ENCODE measurements at regions not wholly inside any gene's neighbourhood (a gene's known extent, or its start where the extent isn't known, plus 50 kb on each side); places are given as distances from the start of the nearest gene placed in this dataset.

GRCh38 chr4:149102765-149103164 is 660.6 kb upstream of the NR3C2 start:
- H3K4me1 Mint-ChIP-seq = no peaks in the 10 kb centered on the region
- H3K4me3 Mint-ChIP-seq = no peak overlapping the region
- H3K9me3 Mint-ChIP-seq = peaks cover 16% of the 10 kb centered on the region
- no peak overlapping the region for H3K27ac Mint-ChIP-seq
- no peaks in the 10 kb centered on the region for H3K36me3 Mint-ChIP-seq (ENCODE audit: low read depth)
- TF ChIP-seq, protein P1, sequence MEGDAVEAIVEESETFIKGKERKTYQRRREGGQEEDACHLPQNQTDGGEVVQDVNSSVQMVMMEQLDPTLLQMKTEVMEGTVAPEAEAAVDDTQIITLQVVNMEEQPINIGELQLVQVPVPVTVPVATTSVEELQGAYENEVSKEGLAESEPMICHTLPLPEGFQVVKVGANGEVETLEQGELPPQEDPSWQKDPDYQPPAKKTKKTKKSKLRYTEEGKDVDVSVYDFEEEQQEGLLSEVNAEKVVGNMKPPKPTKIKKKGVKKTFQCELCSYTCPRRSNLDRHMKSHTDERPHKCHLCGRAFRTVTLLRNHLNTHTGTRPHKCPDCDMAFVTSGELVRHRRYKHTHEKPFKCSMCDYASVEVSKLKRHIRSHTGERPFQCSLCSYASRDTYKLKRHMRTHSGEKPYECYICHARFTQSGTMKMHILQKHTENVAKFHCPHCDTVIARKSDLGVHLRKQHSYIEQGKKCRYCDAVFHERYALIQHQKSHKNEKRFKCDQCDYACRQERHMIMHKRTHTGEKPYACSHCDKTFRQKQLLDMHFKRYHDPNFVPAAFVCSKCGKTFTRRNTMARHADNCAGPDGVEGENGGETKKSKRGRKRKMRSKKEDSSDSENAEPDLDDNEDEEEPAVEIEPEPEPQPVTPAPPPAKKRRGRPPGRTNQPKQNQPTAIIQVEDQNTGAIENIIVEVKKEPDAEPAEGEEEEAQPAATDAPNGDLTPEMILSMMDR (IDR thresholded peaks at IDR 0.05) = no peak
- H3K27me3 Mint-ChIP-seq (ENCODE audit: low read depth, poor library complexity) = no peaks in the 10 kb centered on the region
- DNase-seq = no peak

DNA sequence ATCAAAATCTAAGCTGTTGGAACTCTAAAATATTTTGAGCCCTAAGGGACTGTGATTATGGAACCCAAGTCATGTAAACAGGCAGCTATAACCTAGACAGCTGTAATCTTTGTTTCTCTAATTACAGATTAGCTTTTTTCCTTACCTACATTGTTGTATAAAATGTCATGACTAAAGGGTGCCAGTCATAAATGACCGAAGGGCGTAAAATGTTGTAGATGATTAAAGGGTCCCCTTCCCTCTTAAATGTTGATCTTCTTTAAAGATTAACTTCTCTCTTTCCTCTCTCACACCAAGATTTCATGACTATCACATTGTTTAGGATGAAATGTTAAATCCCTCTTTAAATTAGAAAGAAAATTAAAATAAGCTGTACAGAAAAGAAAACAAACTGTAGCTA is 659.4 kb upstream of the NR3C2 start:
- H3K27me3 Mint-ChIP-seq (ENCODE audit: low read depth, poor library complexity) = no peaks in the 10 kb centered on the region
- H3K4me1 Mint-ChIP-seq = no peaks in the 10 kb centered on the region
- H3K36me3 Mint-ChIP-seq (ENCODE audit: low read depth) = no peaks in the 10 kb centered on the region
- H3K27ac Mint-ChIP-seq = no peak overlapping the region
- peaks cover 25% of the 10 kb centered on the region for H3K9me3 Mint-ChIP-seq
- TF ChIP-seq, protein P1 (IDR thresholded peaks at IDR 0.05) = no peak
- no peak overlapping the region for H3K4me3 Mint-ChIP-seq
- no peak for DNase-seq

- Mint-ChIP-seq H3K9me3 (peaks cover 68% of the 10 kb centered on the region), H3K4me3 (no peak overlapping the region), H3K4me1 (no peaks in the 10 kb centered on the region), H3K36me3 (ENCODE audit: low read depth) (peaks cover 9% of the 10 kb centered on the region), H3K27ac (no peak overlapping the region), H3K27me3 (ENCODE audit: low read depth, poor library complexity) (peaks cover 4% of the 10 kb centered on the region)
- no peak for DNase-seq
- TF ChIP-seq, protein P1 (IDR thresholded peaks at IDR 0.05) = no peak
Observed at GRCh38 chr4:149095811-149096210, 653.6 kb upstream of the NR3C2 start.

DNA sequence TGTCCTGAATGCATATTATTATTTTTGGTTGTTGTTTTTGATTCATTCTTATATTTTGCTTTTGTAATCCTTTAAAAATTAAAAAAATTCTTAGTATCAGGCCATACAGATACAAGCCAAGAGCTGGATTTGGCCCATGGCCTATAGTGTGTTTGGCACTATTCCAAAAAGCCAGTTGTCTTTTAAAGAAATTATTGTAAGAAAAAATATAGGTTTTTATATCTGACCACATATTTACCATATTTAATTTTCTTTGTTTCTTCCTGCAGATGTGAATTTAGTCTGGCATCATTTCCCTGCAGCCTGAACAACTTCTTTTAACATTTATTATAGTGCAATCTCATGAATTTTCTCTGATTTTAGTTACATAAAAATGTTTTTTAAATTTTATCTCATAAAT is 652.8 kb upstream of the NR3C2 start:
- Mint-ChIP-seq H3K4me1 (no peaks in the 10 kb centered on the region), H3K36me3 (ENCODE audit: low read depth) (peaks cover 9% of the 10 kb centered on the region), H3K27ac (no peak overlapping the region), H3K4me3 (no peak overlapping the region), H3K27me3 (ENCODE audit: low read depth, poor library complexity) (peaks cover 4% of the 10 kb centered on the region), H3K9me3 (peaks cover 69% of the 10 kb centered on the region)
- no peak for DNase-seq
- TF ChIP-seq, protein P1 (IDR thresholded peaks at IDR 0.05) = no peak

- Mint-ChIP-seq H3K9me3 (peaks cover under 1% of the 10 kb centered on the region), H3K4me3 (no peak overlapping the region), H3K36me3 (ENCODE audit: low read depth) (no peaks in the 10 kb centered on the region), H3K27me3 (ENCODE audit: low read depth, poor library complexity) (no peaks in the 10 kb centered on the region), H3K4me1 (no peaks in the 10 kb centered on the region), H3K27ac (no peak overlapping the region)
- TF ChIP-seq, protein P1 (IDR thresholded peaks at IDR 0.05) = no peak
- no peak for DNase-seq
Observed at GRCh38 chr4:149084144-149084543, 641.9 kb upstream of the NR3C2 start.

- TF ChIP-seq, protein P1 (IDR thresholded peaks at IDR 0.05) = no peak
- peaks cover 3% of the 10 kb centered on the region for H3K27me3 Mint-ChIP-seq (ENCODE audit: low read depth, poor library complexity)
- no peak for DNase-seq
- no peak overlapping the region for H3K4me3 Mint-ChIP-seq
- H3K9me3 Mint-ChIP-seq = no peaks in the 10 kb centered on the region
- H3K36me3 Mint-ChIP-seq (ENCODE audit: low read depth) = no peaks in the 10 kb centered on the region
- no peaks in the 10 kb centered on the region for H3K4me1 Mint-ChIP-seq
- no peak overlapping the region for H3K27ac Mint-ChIP-seq
Observed at GRCh38 chr4:149077181-149077580, 635.0 kb upstream of the NR3C2 start.

Data from nephron progenitor cell (in vitro differentiated cells).